Loucy (cell line): ENCODE measurements at regions not wholly inside any gene's neighbourhood (a gene's known extent, or its start where the extent isn't known, plus 50 kb on each side); places are given as distances from the start of the nearest gene placed in this dataset.

Experiments
- H2AFZ ChIP-seq: fragments of 200-600 bp; sonication (generic); 2 replicates; pipeline ENCODE4 v1.6.0; 2016; ENCODE audit warnings: antibody characterized with exemption, mild to moderate bottlenecking, low read length, moderate library complexity
- H3F3A ChIP-seq: fragments of 200-600 bp; 2 replicates; pipeline ENCODE4 v1.6.0; 2016; ENCODE audit warnings: antibody characterized with exemption, low read depth, mild to moderate bottlenecking
- H3K27me3 ChIP-seq: fragments of 200-600 bp; sonication (generic); 2 replicates; pipeline ENCODE4 v1.6.1; 2014; ENCODE audit warnings: low read length, mild to moderate bottlenecking; ENCODE audit not compliant: insufficient read depth, poor library complexity, severe bottlenecking
- H3K36me3 ChIP-seq: fragments of 200-600 bp; sonication (generic); 2 replicates; pipeline ENCODE4 v1.6.1; 2016; ENCODE audit warnings: low read length; ENCODE audit not compliant: insufficient read depth
- H3K4me1 ChIP-seq: fragments of 200-600 bp; sonication (generic); 2 replicates; pipeline ENCODE4 v1.5.1; 2014; ENCODE audit warnings: low read length, mild to moderate bottlenecking; ENCODE audit not compliant: insufficient read depth, poor library complexity, severe bottlenecking
- H3K4me2 ChIP-seq: fragments of 200-600 bp; sonication (generic); 2 replicates; pipeline ENCODE4 v1.6.0; 2014; ENCODE audit warnings: antibody characterized with exemption, low read length, low read depth, mild to moderate bottlenecking; ENCODE audit not compliant: poor library complexity, severe bottlenecking
- H3K4me3 ChIP-seq: fragments of 200-600 bp; sonication (generic); 2 replicates; pipeline ENCODE4 v1.5.1; 2014; ENCODE audit warnings: low read length, mild to moderate bottlenecking, mixed read lengths; ENCODE audit not compliant: poor library complexity, severe bottlenecking
- H3K79me2 ChIP-seq: fragments of 200-600 bp; sonication (generic); 2 replicates; pipeline ENCODE4 v1.6.1; 2014; ENCODE audit warnings: low read length; ENCODE audit not compliant: insufficient read depth
- H3K9ac ChIP-seq: fragments of 200-600 bp; sonication (generic); 2 replicates; pipeline ENCODE4 v1.6.0; 2014; ENCODE audit warnings: mild to moderate bottlenecking, low read depth, low read length, moderate library complexity; ENCODE audit not compliant: poor library complexity, severe bottlenecking
- H3K9me2 ChIP-seq: fragments of 200-600 bp; sonication (generic); replicated peaks from 2 replicates; pipeline ENCODE4 v1.6.1; 2016; ENCODE audit warnings: low read depth, low read length, mixed read lengths
- H3K9me3 ChIP-seq: fragments of 200-600 bp; sonication (generic); 2 replicates; pipeline ENCODE4 v1.6.1; 2014; ENCODE audit warnings: mild to moderate bottlenecking, antibody characterized with exemption, low read length, low read depth; ENCODE audit not compliant: insufficient read depth
- H4K20me1 ChIP-seq: fragments of 200-600 bp; sonication (generic); 2 replicates; pipeline ENCODE4 v1.6.0; 2014; ENCODE audit warnings: antibody characterized with exemption, low read length, mild to moderate bottlenecking; ENCODE audit not compliant: insufficient read depth, poor library complexity, severe bottlenecking
- CTCF ChIP-seq: fragments of 200-600 bp; sonication (generic); conservative IDR thresholded peaks from 2 replicates; pipeline ENCODE4 v1.5.1; 2014; ENCODE audit warnings: mild to moderate bottlenecking, antibody characterized with exemption, low read length
- EZH2phosphoT487 ChIP-seq: fragments of 200-600 bp; IDR thresholded peaks from 2 replicates; pipeline ENCODE4 v1.6.1; 2018; ENCODE audit warnings: antibody characterized with exemption, mild to moderate bottlenecking, moderate library complexity, borderline replicate concordance

- Histone ChIP-seq H2AFZ (no peak overlapping the region), H3K9ac (no peak overlapping the region), H3K4me3 (no peak overlapping the region), H3K36me3 (no peaks in the 10 kb centered on the region), H3K79me2 (no peaks in the 10 kb centered on the region), H3K9me3 (no peaks in the 10 kb centered on the region), H3K4me2 (no peak overlapping the region), H3K9me2 (no peaks in the 10 kb centered on the region), H3K4me1 (no peaks in the 10 kb centered on the region), H3K27me3 (no peaks in the 10 kb centered on the region), H4K20me1 (no peaks in the 10 kb centered on the region), H3F3A (no peaks in the 10 kb centered on the region)
- TF ChIP-seq EZH2phosphoT487 (no peak), CTCF (no peak)
These were observed 957.9 kb upstream of the ADGRL2 start for GRCh38 chr1:80842796-80843195.

GRCh38 chr1:80841261-80841660, 959.5 kb upstream of the ADGRL2 start:
- Histone ChIP-seq H3K9ac (no peak overlapping the region), H4K20me1 (no peaks in the 10 kb centered on the region), H3K9me3 (no peaks in the 10 kb centered on the region), H3K36me3 (no peaks in the 10 kb centered on the region), H3K9me2 (no peaks in the 10 kb centered on the region), H3K27me3 (no peaks in the 10 kb centered on the region), H3K4me2 (no peak overlapping the region), H3K79me2 (no peaks in the 10 kb centered on the region), H3K4me3 (no peak overlapping the region), H3K4me1 (no peaks in the 10 kb centered on the region), H3F3A (no peaks in the 10 kb centered on the region), H2AFZ (no peak overlapping the region)
- TF ChIP-seq EZH2phosphoT487 (no peak), CTCF (no peak)

DNA sequence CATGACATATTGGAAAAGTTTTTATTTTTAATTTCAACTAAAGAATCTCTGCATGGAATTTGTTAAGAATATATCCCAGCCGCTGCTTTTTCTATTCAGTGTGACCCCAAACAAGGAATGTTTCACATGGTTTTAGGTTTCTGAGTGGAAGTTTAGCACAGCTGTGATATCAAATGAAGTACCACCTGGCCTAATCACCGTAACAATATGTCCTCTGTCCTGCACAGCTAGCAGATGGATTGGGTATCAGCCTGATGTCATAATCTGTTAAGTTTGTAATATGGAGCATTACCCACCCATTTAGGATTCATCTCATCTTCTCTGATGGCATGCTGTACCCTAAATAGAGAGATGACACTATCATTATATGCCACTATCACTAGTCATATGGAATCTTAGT, 963.7 kb upstream of the ADGRL2 start:
- H3K9me3 ChIP-seq, result no peaks in the 10 kb centered on the region
- H3K9ac ChIP-seq, result no peak overlapping the region
- H4K20me1 ChIP-seq, result no peaks in the 10 kb centered on the region
- no peak overlapping the region for H2AFZ ChIP-seq
- H3K27me3 ChIP-seq, result no peaks in the 10 kb centered on the region
- no peak overlapping the region for H3K4me2 ChIP-seq
- TF ChIP-seq EZH2phosphoT487, result no peak
- no peak for TF ChIP-seq CTCF
- H3K9me2 ChIP-seq, result no peaks in the 10 kb centered on the region
- no peak overlapping the region for H3K4me3 ChIP-seq
- no peaks in the 10 kb centered on the region for H3F3A ChIP-seq
- H3K79me2 ChIP-seq, result no peaks in the 10 kb centered on the region
- no peaks in the 10 kb centered on the region for H3K36me3 ChIP-seq
- H3K4me1 ChIP-seq, result no peaks in the 10 kb centered on the region
